ENCODE measurements at regions not wholly inside any gene's neighbourhood (a gene's known extent, or its start where the extent isn't known, plus 50 kb on each side); places are given as distances from the start of the nearest gene placed in this dataset.

GRCh38 chr4:66572949-66573348 is 902.7 kb upstream of the EPHA5 start:
- TF ChIP-seq CTCF (conservative IDR thresholded peaks at IDR 0.05; ENCODE audit: low read length) (no peak), EZH2phosphoT487 (IDR thresholded peaks at IDR 0.05; ENCODE audit: borderline replicate concordance, low read depth, low read length) (no peak)

All from OCI-LY7 (cell line).